ENCODE measurements at regions not wholly inside any gene's neighbourhood (a gene's known extent, or its start where the extent isn't known, plus 50 kb on each side); places are given as distances from the start of the nearest gene placed in this dataset.
A peak's percentile ranks its signal among the peaks of the same experiment; 100 is the strongest.

- no peaks in the 10 kb centered on the region for H3K4me1 ChIP-seq (ENCODE audit: insufficient read depth, low read length)
- no peak for ATAC-seq
- H3K36me3 ChIP-seq (ENCODE audit: low read depth, low read length), result no peaks in the 10 kb centered on the region
- no TSS peak for BruUV-seq (replicated peaks)
- no peak overlapping the region for H3K4me3 ChIP-seq (ENCODE audit: low read length)
- no peaks in the 10 kb centered on the region for H3K9me2 ChIP-seq (replicated peaks; ENCODE audit: low read length)
- no peaks in the 10 kb centered on the region for H3K79me2 ChIP-seq (ENCODE audit: low read length)
- ChIA-PET CTCF (no interaction called here), POLR2A (ENCODE audit: unreplicated experiment) (no interaction called here)
- no peak overlapping the region for H3K27ac ChIP-seq (ENCODE audit: low read length)
- no peaks in the 10 kb centered on the region for H3F3A ChIP-seq (ENCODE audit: low read length, unreplicated experiment)
- H3K9me3 ChIP-seq (ENCODE audit: low read length), result no peaks in the 10 kb centered on the region
- no peaks in the 10 kb centered on the region for H4K20me1 ChIP-seq (ENCODE audit: low read length)
- DNase-seq, result no peak
- TF ChIP-seq CTCF (conservative IDR thresholded peaks at IDR 0.05; ENCODE audit: low read depth, low read length), result no peak
- no peak for TF ChIP-seq EZH2 (IDR thresholded peaks at IDR 0.05; ENCODE audit: low read length, unreplicated experiment)
- no peak for TF ChIP-seq EZH2phosphoT487 (IDR thresholded peaks at IDR 0.05; ENCODE audit: borderline replicate concordance, low read length)
- intact Hi-C loops (cut with micrococcal nuclease), result no loop called here
- H3K9ac ChIP-seq (ENCODE audit: low read length), result no peak overlapping the region
- no peak overlapping the region for H2AFZ ChIP-seq (ENCODE audit: low read length)
- H3K4me2 ChIP-seq (ENCODE audit: low read length), result no peak overlapping the region
- H3K27me3 ChIP-seq (ENCODE audit: low read length), result no peaks in the 10 kb centered on the region
These were observed 159.9 kb upstream of the PRR20A start for GRCh38 chr13:56980856-56981255.

- POLR2A ChIA-PET (ENCODE audit: unreplicated experiment), result no interaction called here
- Histone ChIP-seq H3K27me3 (ENCODE audit: low read length) (no peaks in the 10 kb centered on the region), H3K27ac (ENCODE audit: low read length) (no peak overlapping the region), H3K36me3 (ENCODE audit: low read depth, low read length) (no peaks in the 10 kb centered on the region), H3K4me1 (ENCODE audit: insufficient read depth, low read length) (no peaks in the 10 kb centered on the region), H2AFZ (ENCODE audit: low read length) (no peak overlapping the region), H3K9ac (ENCODE audit: low read length) (no peak overlapping the region), H3F3A (ENCODE audit: low read length, unreplicated experiment) (no peaks in the 10 kb centered on the region), H3K4me3 (ENCODE audit: low read length) (no peak overlapping the region), H4K20me1 (ENCODE audit: low read length) (no peaks in the 10 kb centered on the region), H3K9me2 (replicated peaks; ENCODE audit: low read length) (no peaks in the 10 kb centered on the region), H3K79me2 (ENCODE audit: low read length) (no peaks in the 10 kb centered on the region), H3K4me2 (ENCODE audit: low read length) (no peak overlapping the region), H3K9me3 (ENCODE audit: low read length) (no peaks in the 10 kb centered on the region)
- ATAC-seq, result no peak
- intact Hi-C loops (cut with micrococcal nuclease), result no loop called here
- CTCF ChIA-PET, result no interaction called here
- no TSS peak for BruUV-seq (replicated peaks)
- DNase-seq, result no peak
- TF ChIP-seq EZH2 (IDR thresholded peaks at IDR 0.05; ENCODE audit: low read length, unreplicated experiment), result no peak
- no peak for TF ChIP-seq CTCF (conservative IDR thresholded peaks at IDR 0.05; ENCODE audit: low read depth, low read length)
- no peak for TF ChIP-seq EZH2phosphoT487 (IDR thresholded peaks at IDR 0.05; ENCODE audit: borderline replicate concordance, low read length)
These were observed 154.6 kb upstream of the PRR20A start for GRCh38 chr13:56986121-56986520.

GRCh38 chr13:56988543-56988942 is 152.2 kb upstream of the PRR20A start:
- no TSS peak for BruUV-seq (replicated peaks)
- H3K79me2 ChIP-seq (ENCODE audit: low read length), result no peaks in the 10 kb centered on the region
- no peaks in the 10 kb centered on the region for H3K4me1 ChIP-seq (ENCODE audit: insufficient read depth, low read length)
- POLR2A ChIA-PET (ENCODE audit: unreplicated experiment), result no interaction called here
- DNase-seq (peak; percentile 14), ATAC-seq (peak; percentile 73)
- no peak overlapping the region for H3K4me2 ChIP-seq (ENCODE audit: low read length)
- H3F3A ChIP-seq (ENCODE audit: low read length, unreplicated experiment), result no peaks in the 10 kb centered on the region
- no peak for TF ChIP-seq EZH2 (IDR thresholded peaks at IDR 0.05; ENCODE audit: low read length, unreplicated experiment)
- TF ChIP-seq CTCF (conservative IDR thresholded peaks at IDR 0.05; ENCODE audit: low read depth, low read length), result no peak
- no peak for TF ChIP-seq EZH2phosphoT487 (IDR thresholded peaks at IDR 0.05; ENCODE audit: borderline replicate concordance, low read length)
- no peaks in the 10 kb centered on the region for H3K9me3 ChIP-seq (ENCODE audit: low read length)
- CTCF ChIA-PET, result no interaction called here
- H4K20me1 ChIP-seq (ENCODE audit: low read length), result no peaks in the 10 kb centered on the region
- intact Hi-C loops (cut with micrococcal nuclease), result no loop called here
- H3K9ac ChIP-seq (ENCODE audit: low read length), result no peak overlapping the region
- no peak overlapping the region for H3K4me3 ChIP-seq (ENCODE audit: low read length)
- no peaks in the 10 kb centered on the region for H3K9me2 ChIP-seq (replicated peaks; ENCODE audit: low read length)
- H3K27me3 ChIP-seq (ENCODE audit: low read length), result no peaks in the 10 kb centered on the region
- no peak overlapping the region for H3K27ac ChIP-seq (ENCODE audit: low read length)
- no peaks in the 10 kb centered on the region for H3K36me3 ChIP-seq (ENCODE audit: low read depth, low read length)
- no peak overlapping the region for H2AFZ ChIP-seq (ENCODE audit: low read length)

Data from PC-3 (cell line).